ENCODE measurements at regions not wholly inside any gene's neighbourhood (a gene's known extent, or its start where the extent isn't known, plus 50 kb on each side); places are given as distances from the start of the nearest gene placed in this dataset.
"Not testable (repeated sequence)": the region's sequence is repeated elsewhere in the genome, so short reads cannot be mapped to it uniquely, and the experiment has no call there.

DNA sequence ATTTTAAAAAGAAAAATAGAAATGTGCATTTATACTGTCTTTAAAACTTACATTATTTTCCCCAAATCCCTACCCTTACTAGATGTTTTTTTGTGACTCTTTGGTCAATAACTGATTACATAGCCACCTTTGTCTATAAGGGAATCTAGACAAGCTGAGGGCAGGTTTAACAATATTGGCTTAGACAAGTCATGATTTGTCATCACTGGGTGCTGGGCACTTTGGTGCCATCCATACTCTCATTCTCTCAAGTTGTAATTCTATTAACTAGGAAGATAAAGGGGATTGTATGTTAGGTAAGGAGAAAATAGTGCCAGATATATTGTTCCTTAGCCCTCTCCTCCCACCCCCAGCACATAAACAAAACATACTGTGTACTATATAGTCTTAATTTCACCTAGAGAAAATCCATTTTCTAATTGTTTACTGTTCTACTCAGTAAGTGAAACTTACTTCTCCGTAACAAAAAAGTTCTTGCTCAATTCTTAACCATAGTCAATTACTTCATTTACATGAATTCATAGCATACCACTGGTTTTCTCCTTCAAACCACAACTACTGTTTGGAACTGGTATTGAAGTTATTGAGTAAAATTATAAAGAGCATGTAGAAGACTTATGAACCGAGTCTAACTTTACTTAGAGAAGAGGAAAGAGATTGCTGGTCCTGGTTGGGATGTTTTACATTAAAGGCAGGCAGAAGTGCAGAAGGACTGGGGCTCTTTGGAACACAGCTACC is 877.1 kb downstream of the PDCD6IP start:
- TF ChIP-seq, protein P1, sequence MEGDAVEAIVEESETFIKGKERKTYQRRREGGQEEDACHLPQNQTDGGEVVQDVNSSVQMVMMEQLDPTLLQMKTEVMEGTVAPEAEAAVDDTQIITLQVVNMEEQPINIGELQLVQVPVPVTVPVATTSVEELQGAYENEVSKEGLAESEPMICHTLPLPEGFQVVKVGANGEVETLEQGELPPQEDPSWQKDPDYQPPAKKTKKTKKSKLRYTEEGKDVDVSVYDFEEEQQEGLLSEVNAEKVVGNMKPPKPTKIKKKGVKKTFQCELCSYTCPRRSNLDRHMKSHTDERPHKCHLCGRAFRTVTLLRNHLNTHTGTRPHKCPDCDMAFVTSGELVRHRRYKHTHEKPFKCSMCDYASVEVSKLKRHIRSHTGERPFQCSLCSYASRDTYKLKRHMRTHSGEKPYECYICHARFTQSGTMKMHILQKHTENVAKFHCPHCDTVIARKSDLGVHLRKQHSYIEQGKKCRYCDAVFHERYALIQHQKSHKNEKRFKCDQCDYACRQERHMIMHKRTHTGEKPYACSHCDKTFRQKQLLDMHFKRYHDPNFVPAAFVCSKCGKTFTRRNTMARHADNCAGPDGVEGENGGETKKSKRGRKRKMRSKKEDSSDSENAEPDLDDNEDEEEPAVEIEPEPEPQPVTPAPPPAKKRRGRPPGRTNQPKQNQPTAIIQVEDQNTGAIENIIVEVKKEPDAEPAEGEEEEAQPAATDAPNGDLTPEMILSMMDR (IDR thresholded peaks at IDR 0.05; ENCODE audit: insufficient read depth in 1 of 2, low read depth in 1 of 2, low read length in 1 of 2, severe bottlenecking in 1 of 2, unreplicated experiment in 1 of 2) = no peak
- H3K4me1 Mint-ChIP-seq (ENCODE audit: low read depth, unreplicated experiment) = peaks cover 6% of the 10 kb centered on the region
- Histone ChIP-seq H3K4me1 (peaks cover 18% of the 10 kb centered on the region), H3K36me3 (ENCODE audit: control insufficient read depth, insufficient read depth, low read length) (no peaks in the 10 kb centered on the region), H3K4me3 (ENCODE audit: low read depth, low read length) (no peak overlapping the region), H3K27me3 (replicated peaks; ENCODE audit: control insufficient read depth, insufficient read depth, low read length) (no peaks in the 10 kb centered on the region), H3K9me3 (peaks cover 18% of the 10 kb centered on the region; the same call in 1 of the 2 replicates)
- ChIA-PET POLR2A (no interaction called here), CTCF (no interaction called here)
- H3K36me3 Mint-ChIP-seq (ENCODE audit: insufficient read depth, unreplicated experiment) = no peaks in the 10 kb centered on the region
- DNase-seq = no peak
- H3K27me3 Mint-ChIP-seq (ENCODE audit: insufficient read depth, unreplicated experiment) = no peaks in the 10 kb centered on the region
- no TSS peak for BruUV-seq (replicated peaks)
- H3K4me3 Mint-ChIP-seq (ENCODE audit: unreplicated experiment) = no peak overlapping the region
- H3K27ac Mint-ChIP-seq (ENCODE audit: unreplicated experiment) = no peak overlapping the region
- intact Hi-C loops (cut with micrococcal nuclease; ENCODE audit: unreplicated experiment) = no loop called here
- H3K9me3 Mint-ChIP-seq (ENCODE audit: unreplicated experiment) = peaks cover 24% of the 10 kb centered on the region

DNA sequence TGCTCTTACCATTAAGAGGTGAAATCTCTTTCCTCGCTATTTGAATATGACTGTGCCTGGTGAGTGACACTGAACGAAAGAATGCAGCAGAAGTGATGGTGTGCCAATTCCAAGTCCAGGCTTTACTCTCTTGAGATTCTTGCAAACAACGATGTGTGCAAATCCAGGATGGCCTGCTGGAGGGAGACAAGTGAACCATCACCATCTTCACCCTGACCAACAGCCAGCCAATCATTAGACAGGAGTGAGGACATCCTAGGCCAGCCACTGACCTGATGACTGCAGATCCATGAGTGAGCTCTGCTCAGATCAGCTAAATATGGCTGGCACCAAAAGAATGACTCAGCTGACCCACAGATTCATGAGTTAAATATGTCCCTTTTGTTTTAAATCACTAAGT is 878.0 kb downstream of the PDCD6IP start:
- CTCF ChIA-PET = no interaction called here
- DNase-seq = no peak
- peaks cover 19% of the 10 kb centered on the region; the same call in 1 of the 2 replicates for H3K9me3 ChIP-seq
- no peaks in the 10 kb centered on the region for H3K27me3 ChIP-seq (replicated peaks; ENCODE audit: control insufficient read depth, insufficient read depth, low read length)
- Mint-ChIP-seq H3K27ac (ENCODE audit: unreplicated experiment) (no peak overlapping the region), H3K9me3 (ENCODE audit: unreplicated experiment) (peaks cover 29% of the 10 kb centered on the region), H3K4me3 (ENCODE audit: unreplicated experiment) (no peak overlapping the region), H3K4me1 (ENCODE audit: low read depth, unreplicated experiment) (peaks cover 6% of the 10 kb centered on the region), H3K36me3 (ENCODE audit: insufficient read depth, unreplicated experiment) (no peaks in the 10 kb centered on the region), H3K27me3 (ENCODE audit: insufficient read depth, unreplicated experiment) (no peaks in the 10 kb centered on the region)
- no TSS peak for BruUV-seq (replicated peaks)
- intact Hi-C loops (cut with micrococcal nuclease; ENCODE audit: unreplicated experiment) = no loop called here
- peaks cover 18% of the 10 kb centered on the region for H3K4me1 ChIP-seq
- H3K36me3 ChIP-seq (ENCODE audit: control insufficient read depth, insufficient read depth, low read length) = no peaks in the 10 kb centered on the region
- no peak overlapping the region for H3K4me3 ChIP-seq (ENCODE audit: low read depth, low read length)
- POLR2A ChIA-PET = no interaction called here
- TF ChIP-seq, protein P1 (IDR thresholded peaks at IDR 0.05; ENCODE audit: insufficient read depth in 1 of 2, low read depth in 1 of 2, low read length in 1 of 2, severe bottlenecking in 1 of 2, unreplicated experiment in 1 of 2) = no peak

DNA sequence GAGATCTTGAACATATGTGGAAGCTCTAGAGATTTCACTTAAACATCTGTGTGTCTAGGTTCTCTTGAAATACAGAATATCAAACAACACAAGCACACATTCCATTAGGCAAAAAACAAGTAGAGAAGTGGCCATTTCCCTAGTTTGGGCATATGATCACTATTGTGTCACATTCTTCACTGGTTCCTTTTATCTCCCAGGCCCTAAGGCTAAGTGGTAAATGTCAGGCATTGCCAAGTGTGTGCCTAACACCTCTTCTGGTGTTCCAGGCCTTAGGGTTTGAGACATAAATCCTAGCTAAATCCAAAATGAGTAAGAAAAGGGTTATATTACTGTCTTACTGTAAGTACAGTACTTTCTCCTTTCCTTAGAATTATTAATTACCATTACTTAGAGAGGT is 880.1 kb downstream of the PDCD6IP start:
- peak in 1 of 2 experiments; percentile 45 for DNase-seq
- POLR2A ChIA-PET = no interaction called here
- Mint-ChIP-seq H3K4me1 (ENCODE audit: low read depth, unreplicated experiment) (peaks cover 6% of the 10 kb centered on the region), H3K36me3 (ENCODE audit: insufficient read depth, unreplicated experiment) (no peaks in the 10 kb centered on the region), H3K27me3 (ENCODE audit: insufficient read depth, unreplicated experiment) (no peaks in the 10 kb centered on the region), H3K27ac (ENCODE audit: unreplicated experiment) (peak overlapping the region; percentile 2), H3K4me3 (ENCODE audit: unreplicated experiment) (no peak overlapping the region), H3K9me3 (ENCODE audit: unreplicated experiment) (peaks cover 28% of the 10 kb centered on the region)
- TSS peak; percentile 60 for BruUV-seq (replicated peaks)
- TF ChIP-seq, protein P1 (IDR thresholded peaks at IDR 0.05; ENCODE audit: insufficient read depth in 1 of 2, low read depth in 1 of 2, low read length in 1 of 2, severe bottlenecking in 1 of 2, unreplicated experiment in 1 of 2) = no peak
- intact Hi-C loops (cut with micrococcal nuclease; ENCODE audit: unreplicated experiment) = loop anchor here (2.0 kb wide), 1 partner anchor 106 kb away; no protein-coding TSS in a partner anchor
- no peak overlapping the region for H3K4me3 ChIP-seq (ENCODE audit: low read depth, low read length)
- CTCF ChIA-PET = no interaction called here
- H3K9me3 ChIP-seq = peaks cover 19% of the 10 kb centered on the region; the same call in 1 of the 2 replicates
- H3K27me3 ChIP-seq (replicated peaks; ENCODE audit: control insufficient read depth, insufficient read depth, low read length) = no peaks in the 10 kb centered on the region
- peaks cover 18% of the 10 kb centered on the region for H3K4me1 ChIP-seq
- H3K36me3 ChIP-seq (ENCODE audit: control insufficient read depth, insufficient read depth, low read length) = no peaks in the 10 kb centered on the region

DNA sequence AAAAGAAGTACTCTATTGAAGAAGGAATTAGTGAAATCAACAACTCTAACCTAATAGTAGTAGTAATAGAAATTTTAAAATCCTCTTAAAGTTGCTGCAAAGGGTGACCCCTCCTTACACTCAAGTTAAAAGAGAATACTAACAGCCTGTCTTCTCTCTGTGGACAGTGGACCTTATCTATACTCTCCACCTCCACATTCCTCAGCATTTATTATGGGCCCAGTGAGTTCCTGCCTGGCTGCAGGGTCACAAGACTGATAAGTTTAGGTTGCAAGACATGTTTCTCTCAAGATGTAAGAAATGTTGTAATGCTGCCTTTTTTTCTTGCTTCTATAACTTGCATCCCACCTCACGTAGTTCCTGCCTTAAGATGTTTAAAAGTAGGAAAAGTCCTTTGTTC is 880.6 kb downstream of the PDCD6IP start:
- peak overlapping the region; percentile 2 for H3K27ac Mint-ChIP-seq (ENCODE audit: unreplicated experiment)
- intact Hi-C loops (cut with micrococcal nuclease; ENCODE audit: unreplicated experiment) = loop anchor here (2.0 kb wide), 1 partner anchor 106 kb away; no protein-coding TSS in a partner anchor

More for the DNA sequence above, 880.6 kb downstream of the PDCD6IP start:
- H3K27me3 ChIP-seq (replicated peaks; ENCODE audit: control insufficient read depth, insufficient read depth, low read length); H3K4me3 ChIP-seq (ENCODE audit: low read depth, low read length); H3K4me1 Mint-ChIP-seq (ENCODE audit: low read depth, unreplicated experiment); H3K36me3 Mint-ChIP-seq (ENCODE audit: insufficient read depth, unreplicated experiment); POLR2A ChIA-PET; H3K36me3 ChIP-seq (ENCODE audit: control insufficient read depth, insufficient read depth, low read length); CTCF ChIA-PET; H3K27me3 Mint-ChIP-seq (ENCODE audit: insufficient read depth, unreplicated experiment): not testable (repeated sequence)
- H3K9me3 Mint-ChIP-seq (ENCODE audit: unreplicated experiment) = peaks cover 28% of the 10 kb centered on the region
- BruUV-seq (replicated peaks) = TSS peak; percentile 24
- peak; percentile 42 to 62 for DNase-seq
- H3K4me1 ChIP-seq = peaks cover 18% of the 10 kb centered on the region
- H3K9me3 ChIP-seq = peaks cover 19% of the 10 kb centered on the region; the same call in 1 of the 2 replicates
- H3K4me3 Mint-ChIP-seq (ENCODE audit: unreplicated experiment) = peak overlapping the region; percentile 28

Data from Caco-2 (cell line).